ENCODE measurements at regions not wholly inside any gene's neighbourhood (a gene's known extent, or its start where the extent isn't known, plus 50 kb on each side); places are given as distances from the start of the nearest gene placed in this dataset.
"Not testable (repeated sequence)": the region's sequence is repeated elsewhere in the genome, so short reads cannot be mapped to it uniquely, and the experiment has no call there.

DNA sequence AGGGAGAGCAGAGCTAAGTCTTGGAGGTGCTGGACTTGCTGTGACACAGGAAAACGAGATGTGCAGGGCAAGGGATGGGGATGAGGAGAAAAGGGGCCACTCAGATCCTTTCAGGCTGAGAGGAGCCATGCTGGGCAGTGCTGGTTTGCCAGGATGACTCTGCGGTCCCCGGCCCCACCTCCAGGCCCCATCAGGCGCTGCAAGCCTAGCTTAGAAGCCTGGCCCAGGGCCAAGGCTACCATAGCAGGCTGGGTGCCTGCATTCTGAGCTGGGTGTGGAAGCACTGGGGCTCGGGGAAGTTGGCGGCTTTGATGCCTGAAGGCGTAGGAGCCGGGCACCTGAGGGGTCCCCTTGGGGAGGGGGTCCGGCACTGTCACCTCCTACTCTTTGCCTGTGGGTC, 341.2 kb upstream of the USP9Y start:
- no peak for DNase-seq (ENCODE audit: low read depth in 2 of 2)

DNA sequence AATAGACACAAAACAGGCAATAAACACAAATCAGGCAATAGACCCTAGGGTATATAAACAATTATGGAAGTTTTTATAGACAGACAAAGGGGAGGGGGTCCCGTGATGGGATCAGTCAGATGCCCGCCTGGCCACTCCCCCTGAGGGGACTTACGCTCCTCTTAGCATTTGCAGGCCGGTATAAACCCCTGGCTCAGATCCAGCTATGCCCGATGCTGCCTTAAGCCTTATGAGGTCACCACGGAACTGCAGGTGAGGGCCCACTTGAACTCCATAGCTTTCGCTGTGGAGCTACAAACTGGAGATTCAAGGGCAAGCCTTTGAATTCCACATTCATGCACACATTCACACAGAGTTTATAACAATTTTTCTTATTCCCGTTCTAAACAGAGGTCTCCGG, 340.5 kb upstream of the USP9Y start:
- DNase-seq (ENCODE audit: low read depth in 2 of 2), result no peak

DNA sequence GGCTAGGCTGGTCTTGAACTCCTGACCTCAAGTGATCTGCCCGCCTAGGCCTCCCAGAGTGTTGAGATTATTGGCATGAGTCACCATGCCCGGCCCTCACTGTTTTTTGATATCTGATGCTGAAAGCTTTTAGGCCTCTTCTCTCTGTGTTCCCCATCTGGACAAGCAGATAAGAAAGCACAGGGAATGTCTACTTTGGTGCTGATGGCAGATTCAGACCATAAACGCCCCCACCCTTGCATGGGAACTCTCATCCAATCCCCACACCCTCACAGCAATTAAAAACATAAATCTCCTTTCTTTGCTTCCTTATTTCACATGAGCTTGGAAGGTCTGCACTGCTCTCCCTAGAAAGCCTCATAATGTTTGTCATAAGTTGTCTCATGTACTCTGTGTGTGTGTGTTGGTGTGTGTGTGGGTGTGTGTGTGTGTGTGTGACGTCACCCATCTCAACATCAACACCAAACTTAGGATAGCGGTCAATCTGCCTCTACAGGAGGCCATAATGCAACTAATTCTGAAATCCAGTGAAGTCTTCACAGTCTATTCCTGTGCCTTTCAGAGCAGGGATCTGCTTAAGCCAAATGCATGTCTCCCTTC, 335.6 kb upstream of the USP9Y start:
- DNase-seq (ENCODE audit: low read depth in 2 of 2), result no peak

GRCh38 chrY:12374588-12374987, 326.4 kb upstream of the USP9Y start:
- DNase-seq (ENCODE audit: low read depth in 2 of 2), result not testable (repeated sequence)

- not testable (repeated sequence) for DNase-seq (ENCODE audit: low read depth in 2 of 2)
These were observed 309.1 kb upstream of the USP9Y start for GRCh38 chrY:12391655-12392559.

DNA sequence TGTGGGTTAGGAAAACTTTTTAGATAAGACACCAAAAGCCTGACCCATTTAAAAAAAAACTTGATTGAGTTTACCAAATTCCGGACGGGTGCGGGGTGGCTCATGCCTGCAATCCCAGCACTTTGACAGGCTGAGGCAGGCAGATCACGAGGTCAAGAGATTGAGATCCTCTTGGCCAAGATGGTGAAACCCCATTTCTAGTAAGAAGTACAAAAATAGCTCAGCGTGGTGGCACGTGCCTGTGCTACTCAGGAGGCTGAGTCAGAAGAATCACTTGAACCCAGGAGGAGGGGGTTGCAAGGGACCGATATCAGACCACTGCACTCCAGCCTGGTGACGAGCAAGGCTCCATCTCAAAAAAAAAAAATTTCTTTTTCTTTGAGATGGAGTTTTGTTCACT, 307.8 kb upstream of the USP9Y start:
- no peak for DNase-seq (ENCODE audit: low read depth in 2 of 2)

DNA sequence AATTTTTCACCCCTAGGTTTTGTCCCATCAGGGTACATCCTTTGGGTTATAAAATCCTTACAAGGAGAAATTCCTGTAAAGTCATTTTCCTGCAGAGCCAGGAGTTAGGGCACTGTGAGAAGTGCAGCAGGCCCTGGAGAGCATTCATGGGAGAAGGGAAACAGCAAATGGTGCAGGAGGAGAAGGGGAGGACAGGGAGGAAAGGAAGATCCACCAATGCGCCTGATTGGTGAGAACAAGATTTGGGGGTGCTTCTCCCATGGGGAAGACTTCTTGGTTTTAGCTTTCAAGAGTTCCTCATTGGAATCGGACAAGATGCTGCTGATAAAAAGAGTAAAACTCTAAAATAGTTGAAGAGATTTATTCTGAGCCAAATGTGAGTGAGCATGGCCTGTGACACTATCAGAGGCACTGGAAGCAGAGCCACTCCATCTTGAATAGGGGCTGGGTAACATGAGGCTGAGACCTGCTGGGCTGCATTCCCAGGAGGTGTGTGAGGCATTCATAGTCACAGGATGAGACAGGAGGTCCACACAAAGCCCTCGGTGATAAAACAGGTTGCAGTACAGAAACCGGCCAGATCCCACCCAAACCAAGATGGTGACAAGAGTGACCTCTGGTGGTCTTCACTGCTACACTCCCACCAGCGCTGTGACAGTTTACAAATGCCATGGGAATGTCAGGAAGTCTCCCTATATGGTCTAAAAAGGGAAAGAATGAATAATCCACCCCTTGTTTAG, 305.5 kb upstream of the USP9Y start:
- not testable (repeated sequence) for DNase-seq (ENCODE audit: low read depth in 2 of 2)

- DNase-seq (ENCODE audit: low read depth in 2 of 2), result no peak
These were observed 297.1 kb upstream of the USP9Y start for GRCh38 chrY:12403916-12404315.

GRCh38 chrY:12408236-12408635, 292.8 kb upstream of the USP9Y start:
- DNase-seq (ENCODE audit: low read depth in 2 of 2), result no peak

DNA sequence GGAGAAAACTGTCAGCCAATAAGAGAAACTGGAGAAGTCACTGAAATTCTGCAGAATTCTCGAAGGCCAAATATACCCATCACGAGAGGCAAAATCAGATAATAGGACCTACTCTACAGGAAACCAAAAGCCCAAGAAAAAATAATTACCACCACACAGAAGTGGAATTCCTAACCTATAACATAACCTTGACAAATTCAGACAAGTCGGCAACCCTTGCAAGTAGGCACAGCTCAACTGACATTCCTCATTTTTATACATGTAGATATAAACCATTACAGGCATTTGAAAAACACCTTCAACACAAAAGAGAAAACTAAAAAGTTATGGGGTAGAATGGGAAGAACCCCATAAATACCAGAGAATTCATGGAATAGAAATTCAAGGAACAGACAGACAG, 290.3 kb upstream of the USP9Y start:
- no peak for DNase-seq (ENCODE audit: low read depth in 2 of 2)

DNA sequence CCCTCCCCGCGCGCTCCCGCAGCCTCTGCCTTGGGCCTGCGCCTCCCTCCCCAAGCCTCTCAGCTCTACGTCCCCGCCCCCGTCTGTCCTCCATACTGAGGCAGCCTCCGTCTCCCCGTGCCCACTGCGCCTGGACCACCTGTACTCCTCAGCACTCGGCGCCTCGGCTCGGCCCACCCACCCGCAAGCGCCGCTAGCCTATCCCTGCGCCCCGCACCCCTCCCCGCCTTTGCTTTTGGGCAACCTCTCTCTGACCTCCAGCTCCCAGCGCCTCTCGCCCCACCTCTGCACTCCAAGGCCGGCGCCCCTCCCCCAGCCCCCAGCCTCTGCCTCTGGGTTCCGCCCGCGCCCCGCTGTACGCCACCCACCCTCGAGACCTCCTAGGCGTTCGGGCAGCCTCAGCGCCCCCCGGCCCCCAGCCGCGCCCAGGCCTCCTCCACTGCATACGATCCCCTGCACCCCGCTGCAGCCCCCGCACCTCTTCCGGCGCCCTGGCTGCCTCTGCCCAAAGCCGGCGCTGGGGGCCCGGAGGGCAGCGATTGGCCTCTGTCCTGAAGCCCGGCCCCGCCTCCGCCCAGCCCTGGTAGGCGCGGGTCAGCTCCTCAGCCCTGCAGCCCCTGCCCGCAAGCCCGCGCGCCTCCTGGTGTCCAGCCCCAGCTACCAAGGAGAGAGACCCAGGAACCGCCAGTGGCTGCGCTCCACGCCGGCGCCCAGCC, 279.8 kb upstream of the USP9Y start:
- no peak for DNase-seq (ENCODE audit: low read depth in 2 of 2)

- no peak for DNase-seq (ENCODE audit: low read depth in 2 of 2)
These were observed 279.3 kb upstream of the USP9Y start for GRCh38 chrY:12421788-12422124.

GRCh38 chrY:12422536-12422935, 278.5 kb upstream of the USP9Y start:
- DNase-seq (ENCODE audit: low read depth in 2 of 2), result no peak

GRCh38 chrY:12423416-12424252, 277.4 kb upstream of the USP9Y start:
- DNase-seq (ENCODE audit: low read depth in 2 of 2), result no peak

- DNase-seq (ENCODE audit: low read depth in 2 of 2), result no peak
These were observed 275.5 kb upstream of the USP9Y start for GRCh38 chrY:12425506-12425905.

DNA sequence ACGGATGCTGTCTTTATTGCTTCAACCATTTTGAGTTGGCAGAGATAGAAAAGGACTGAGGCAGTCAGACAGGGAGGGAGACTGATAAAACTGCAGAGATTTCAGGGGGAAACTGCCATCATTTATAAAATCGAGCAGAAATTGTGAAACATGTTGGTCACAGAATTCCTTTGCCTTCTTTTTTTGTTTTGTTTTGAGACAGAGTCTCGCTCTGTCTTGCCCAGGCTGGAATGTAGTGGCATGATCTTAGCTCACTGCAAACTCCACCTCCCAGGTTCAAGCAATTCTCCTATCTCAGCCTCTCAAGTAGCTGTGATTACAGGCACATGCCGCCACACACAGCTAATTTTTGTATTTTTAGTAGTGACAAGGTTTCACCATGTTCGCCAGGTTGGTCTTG, 273.7 kb upstream of the USP9Y start:
- DNase-seq (ENCODE audit: low read depth in 2 of 2), result no peak

GRCh38 chrY:12431546-12431945, 269.5 kb upstream of the USP9Y start:
- no peak for DNase-seq (ENCODE audit: low read depth in 2 of 2)

- DNase-seq (ENCODE audit: low read depth in 2 of 2), result not testable (repeated sequence)
These were observed 262.2 kb upstream of the USP9Y start for GRCh38 chrY:12438823-12439222.

DNA sequence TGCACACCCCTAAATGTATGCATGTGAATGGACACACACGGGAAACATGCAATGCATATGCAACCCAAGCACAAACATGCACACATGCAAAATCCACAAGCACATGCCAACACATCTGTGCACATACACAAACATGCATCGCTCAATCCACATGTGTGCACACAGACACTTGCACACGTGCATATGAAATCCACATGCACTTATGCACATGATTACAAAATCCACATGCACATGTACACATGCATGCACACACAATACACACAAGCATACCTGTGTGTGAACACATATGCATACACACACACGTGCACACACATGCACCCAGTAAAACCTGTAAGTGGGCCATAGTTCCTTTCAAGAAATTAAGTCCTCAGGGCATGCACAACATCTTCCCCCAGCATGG, 256.8 kb upstream of the USP9Y start:
- no peak for DNase-seq (ENCODE audit: low read depth in 2 of 2)

DNA sequence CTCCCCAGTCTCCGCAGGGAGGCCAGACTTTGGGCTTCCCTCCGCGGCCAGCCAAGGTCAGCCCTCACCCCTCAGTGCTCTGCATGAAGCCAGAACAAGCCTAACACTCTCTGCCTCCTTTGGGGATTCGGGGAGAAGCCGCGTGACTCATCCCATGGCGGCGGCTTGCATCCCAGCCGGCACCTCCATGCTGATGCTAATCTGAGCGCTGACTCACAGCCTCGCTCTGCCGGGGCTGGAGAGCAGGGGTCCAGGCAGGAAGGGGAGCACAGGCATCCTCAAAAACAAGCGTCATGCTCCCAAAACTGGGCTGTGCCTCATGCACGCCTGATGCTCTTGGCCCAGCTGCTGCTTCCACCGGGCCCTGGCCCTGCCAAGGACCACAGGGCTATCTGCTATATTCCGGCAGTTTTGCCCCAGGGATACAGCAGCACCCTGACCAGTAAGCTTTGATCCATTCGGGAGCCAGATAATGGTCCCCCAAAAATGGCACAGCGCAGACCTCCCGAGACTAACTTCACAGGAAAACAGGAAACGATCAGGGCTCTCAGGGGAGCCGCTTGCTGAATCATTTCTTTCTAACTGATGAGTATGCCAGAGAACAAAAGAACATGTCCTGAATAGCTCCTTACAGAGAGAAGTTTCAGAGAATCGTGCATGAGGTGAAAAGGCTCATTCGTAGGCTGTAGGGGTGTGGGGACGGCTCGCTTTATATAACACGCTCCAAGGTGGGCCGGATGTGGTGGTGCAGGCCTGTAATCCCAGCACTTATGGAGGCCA, 254.4 kb upstream of the USP9Y start:
- DNase-seq (ENCODE audit: low read depth in 2 of 2), result not testable (repeated sequence)

All from stimulated activated CD4-positive, alpha-beta T cell treated with anti-CD3 and anti-CD28 coated beads, Interleukin-4, amount 100 ng/mL, for 48 hours (primary cell).